Gastroesophageal sphincter (tissue), 4 donors: ENCODE measurements at regions not wholly inside any gene's neighbourhood (a gene's known extent, or its start where the extent isn't known, plus 50 kb on each side); places are given as distances from the start of the nearest gene placed in this dataset.
"Not testable (repeated sequence)": the region's sequence is repeated elsewhere in the genome, so short reads cannot be mapped to it uniquely, and the experiment has no call there.

Experiments
- ATAC-seq: fragments of 150-250 bp; one replicate; pipeline ENCODE4 v1.9.1; 2016; ENCODE audit warnings: mild to moderate bottlenecking, moderate library complexity
- H3K27ac ChIP-seq, 4 donors: fragments of 200-600 bp; sonication (generic) in 3 of 4; 1 replicate in 3 of 4; 2 replicates in 1 of 4; pipeline ENCODE4 v1.5.1; 2016 to 2019
- H3K27me3 ChIP-seq: fragments of 200-600 bp; sonication (generic); one replicate; pipeline ENCODE4 v1.5.1; 2019
- H3K36me3 ChIP-seq, 2 donors: fragments of 200-600 bp; sonication (generic); one replicate each; pipeline ENCODE4 v1.5.1; 2019; ENCODE audit warnings: control low read depth in 1 of 2
- H3K4me1 ChIP-seq, 3 donors: fragments of 200-600 bp; sonication (generic); 1 replicate in 2 of 3; 2 replicates in 1 of 3; pipeline ENCODE4 v1.5.1; 2016 to 2019; ENCODE audit warnings: control low read depth in 2 of 3
- H3K4me3 ChIP-seq, 2 donors: fragments of 200-600 bp; sonication (generic); one replicate each; pipeline ENCODE4 v1.5.1; 2019; ENCODE audit warnings: mild to moderate bottlenecking in 1 of 2, moderate library complexity in 1 of 2
- H3K9me3 ChIP-seq, 3 donors: fragments of 200-600 bp; sonication (generic); one replicate each; pipeline ENCODE4 v1.5.1; 2017 to 2019; ENCODE audit warnings: control low read depth in 2 of 3
- EP300 ChIP-seq: sonication (generic); formaldehyde crosslinking; IDR thresholded peaks from one replicate; pipeline ENCODE4 v1.6.1; 2017; ENCODE audit warnings: antibody characterized with exemption, mild to moderate bottlenecking
- POLR2A ChIP-seq, 2 donors: fragments of 450-650 bp; IDR thresholded peaks; one replicate each; pipeline ENCODE4 v1.6.1; 2017; ENCODE audit warnings: antibody characterized with exemption in 2 of 2, mild to moderate bottlenecking in 2 of 2, moderate library complexity in 1 of 2
- POLR2AphosphoS5 ChIP-seq: sonication (generic); formaldehyde crosslinking; IDR thresholded peaks from one replicate; pipeline ENCODE4 v1.6.1; 2017; ENCODE audit warnings: antibody characterized with exemption
- WGBS, 2 donors: methylation state at CpG; one replicate each; pipeline ENCODE4 v1.1.5; 2018; ENCODE audit warnings: low coverage in 1 of 2; 5-methylcytosine and 5-hydroxymethylcytosine counted together
- TF ChIP-seq, protein P1 (sequence below), 4 experiments: fragments of 200-600 bp in 2 of 4; fragments of 450-650 bp in 2 of 4; sonication (generic) in 1 of 4; IDR thresholded peaks; one replicate each; pipeline ENCODE4 v1.5.1; 2017 to 2019; ENCODE audit warnings: antibody characterized with exemption in 4 of 4, mild to moderate bottlenecking in 2 of 4, moderate library complexity in 2 of 4

DNA sequence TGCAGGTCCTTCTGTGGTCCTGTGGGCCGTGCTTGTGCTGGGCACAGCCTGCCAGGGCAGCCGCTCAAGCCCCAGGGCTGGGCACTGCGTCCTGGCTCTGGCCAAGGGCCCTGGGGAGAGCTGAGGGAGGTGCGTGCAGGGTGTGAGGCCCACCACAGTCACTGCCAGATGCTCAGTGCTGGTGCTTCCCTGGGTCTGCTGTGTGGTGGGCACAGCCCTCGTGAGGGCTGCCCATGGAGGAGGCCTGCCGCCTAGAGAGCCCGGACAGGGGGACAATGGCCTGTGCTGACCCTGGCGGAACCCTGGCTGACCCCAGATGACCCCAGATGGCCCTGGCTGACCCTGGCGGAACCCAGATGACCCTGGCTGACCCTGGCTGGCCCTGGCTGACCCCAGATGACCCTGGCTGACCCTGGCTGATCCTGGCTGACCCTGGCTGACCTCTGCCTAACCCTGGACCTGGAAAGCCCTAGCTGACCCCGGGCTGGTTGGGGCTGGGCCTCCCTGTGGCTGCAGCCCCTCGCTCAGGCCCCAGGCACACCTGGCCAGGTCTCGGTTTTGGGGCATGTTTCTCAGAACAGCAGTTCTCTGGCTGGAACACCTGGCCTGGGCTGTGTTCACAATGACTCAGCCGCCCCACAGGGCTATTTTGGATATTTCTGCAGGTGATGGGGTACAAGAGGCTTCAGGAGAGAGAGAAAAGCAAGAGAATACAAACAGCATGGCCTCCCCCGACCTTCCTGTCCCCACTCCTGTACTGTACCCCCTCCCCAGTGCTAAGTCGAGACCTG lies 55.4 kb downstream of the TMEM121 start:
- no peak for TF ChIP-seq POLR2AphosphoS5
- no peaks in the 10 kb centered on the region for H3K4me1 ChIP-seq
- no peak overlapping the region for H3K27ac ChIP-seq
- ATAC-seq, result no peak
- H3K4me3 ChIP-seq, result no peak overlapping the region
- H3K27me3 ChIP-seq, result no peaks in the 10 kb centered on the region
- peaks cover 0 to 5% (median 0%) of the 10 kb centered on the region in 3 donors for H3K9me3 ChIP-seq
- no peaks in the 10 kb centered on the region for H3K36me3 ChIP-seq
- 50% methylated on average over 3 of the region's 15 CpGs; no CpG with 5 or more reads in 1 of the 2 donors for WGBS, 2 donors

DNA sequence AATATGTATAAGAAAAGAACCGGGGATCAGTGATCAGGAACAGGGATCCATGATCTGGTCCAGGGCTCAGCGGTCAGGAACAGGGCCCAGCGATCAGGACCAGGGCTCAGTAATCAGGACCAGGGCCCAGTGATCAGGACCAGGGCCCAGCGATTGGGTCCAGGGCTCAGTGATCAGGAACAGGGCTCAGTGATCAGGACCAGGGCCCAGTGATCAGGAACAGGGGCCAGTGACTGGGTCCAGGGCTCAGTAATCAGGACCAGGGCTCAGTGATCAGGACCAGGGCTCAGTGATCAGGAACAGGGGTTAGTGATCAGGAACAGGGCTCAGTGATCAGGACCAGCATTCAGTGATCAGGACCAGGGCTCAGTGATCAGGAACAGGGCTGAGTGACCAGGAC lies 56.3 kb downstream of the TMEM121 start:
- TF ChIP-seq POLR2A (IDR thresholded peaks at IDR 0.05), result no peak
- TF ChIP-seq EP300, result no peak
- no peak for TF ChIP-seq POLR2AphosphoS5
- TF ChIP-seq, protein P1, sequence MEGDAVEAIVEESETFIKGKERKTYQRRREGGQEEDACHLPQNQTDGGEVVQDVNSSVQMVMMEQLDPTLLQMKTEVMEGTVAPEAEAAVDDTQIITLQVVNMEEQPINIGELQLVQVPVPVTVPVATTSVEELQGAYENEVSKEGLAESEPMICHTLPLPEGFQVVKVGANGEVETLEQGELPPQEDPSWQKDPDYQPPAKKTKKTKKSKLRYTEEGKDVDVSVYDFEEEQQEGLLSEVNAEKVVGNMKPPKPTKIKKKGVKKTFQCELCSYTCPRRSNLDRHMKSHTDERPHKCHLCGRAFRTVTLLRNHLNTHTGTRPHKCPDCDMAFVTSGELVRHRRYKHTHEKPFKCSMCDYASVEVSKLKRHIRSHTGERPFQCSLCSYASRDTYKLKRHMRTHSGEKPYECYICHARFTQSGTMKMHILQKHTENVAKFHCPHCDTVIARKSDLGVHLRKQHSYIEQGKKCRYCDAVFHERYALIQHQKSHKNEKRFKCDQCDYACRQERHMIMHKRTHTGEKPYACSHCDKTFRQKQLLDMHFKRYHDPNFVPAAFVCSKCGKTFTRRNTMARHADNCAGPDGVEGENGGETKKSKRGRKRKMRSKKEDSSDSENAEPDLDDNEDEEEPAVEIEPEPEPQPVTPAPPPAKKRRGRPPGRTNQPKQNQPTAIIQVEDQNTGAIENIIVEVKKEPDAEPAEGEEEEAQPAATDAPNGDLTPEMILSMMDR (IDR thresholded peaks at IDR 0.05), result no peak
- no peaks in the 10 kb centered on the region for H3K4me1 ChIP-seq
- no peaks in the 10 kb centered on the region for H3K27me3 ChIP-seq
- 47 to 52% methylated on average over 2 to 3 of the region's 4 CpGs for WGBS, 2 donors
- no peak for ATAC-seq
- H3K27ac ChIP-seq, result no peak overlapping the region
- H3K36me3 ChIP-seq, result no peaks in the 10 kb centered on the region
- H3K4me3 ChIP-seq, result no peak overlapping the region
- H3K9me3 ChIP-seq, result peaks cover 0 to 5% (median 0%) of the 10 kb centered on the region in 3 donors

DNA sequence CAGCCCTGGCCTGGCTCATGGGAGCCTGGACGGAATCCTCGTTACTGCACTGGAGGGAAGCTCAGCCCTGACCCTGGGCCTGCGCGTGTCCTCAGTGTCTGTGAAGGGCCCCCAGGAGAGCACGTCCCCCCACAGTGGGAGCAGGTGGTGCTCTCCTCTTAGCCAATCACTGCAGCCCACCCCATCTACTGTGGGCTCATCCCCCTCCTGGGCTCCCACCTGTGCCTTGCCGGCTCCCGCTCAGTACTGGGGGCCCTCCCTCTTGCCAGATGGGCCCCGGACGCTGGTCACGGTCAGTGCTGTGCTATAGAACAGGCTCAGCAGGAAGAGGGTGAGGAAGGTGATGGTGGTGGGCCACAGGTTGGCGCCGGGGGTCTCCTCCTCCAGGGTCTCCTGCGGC lies 57.5 kb downstream of the TMEM121 start:
- not testable (repeated sequence) for H3K27me3 ChIP-seq, H3K36me3 ChIP-seq, H3K4me3 ChIP-seq, H3K9me3 ChIP-seq, H3K4me1 ChIP-seq, ATAC-seq, H3K27ac ChIP-seq
- no CpG with 5 or more reads among the region's 13 CpGs for WGBS, 2 donors

DNA sequence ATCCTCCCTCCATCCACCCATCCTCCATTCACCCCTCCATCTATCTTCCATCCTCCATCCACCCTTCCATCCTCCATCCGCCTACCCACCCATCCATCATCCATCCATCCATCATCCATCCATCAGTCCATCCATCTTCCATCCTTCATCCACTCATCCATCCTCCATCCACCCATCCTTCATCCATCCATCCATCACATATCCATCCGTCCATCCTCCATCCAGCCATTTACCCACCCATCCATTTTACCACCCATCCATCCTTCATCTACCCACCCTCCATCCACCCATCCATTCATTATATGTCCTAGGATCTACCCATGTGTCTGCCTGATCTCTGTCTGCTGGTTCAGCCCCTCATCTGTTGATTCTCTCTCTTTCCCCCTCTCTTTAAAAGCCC lies 58.9 kb downstream of the TMEM121 start:
- ATAC-seq, H3K36me3 ChIP-seq, H3K4me1 ChIP-seq, H3K4me3 ChIP-seq, H3K27ac ChIP-seq, H3K9me3 ChIP-seq, H3K27me3 ChIP-seq: not testable (repeated sequence)
- 86 to 93% methylated on average over 2 of the region's 2 CpGs for WGBS, 2 donors

DNA sequence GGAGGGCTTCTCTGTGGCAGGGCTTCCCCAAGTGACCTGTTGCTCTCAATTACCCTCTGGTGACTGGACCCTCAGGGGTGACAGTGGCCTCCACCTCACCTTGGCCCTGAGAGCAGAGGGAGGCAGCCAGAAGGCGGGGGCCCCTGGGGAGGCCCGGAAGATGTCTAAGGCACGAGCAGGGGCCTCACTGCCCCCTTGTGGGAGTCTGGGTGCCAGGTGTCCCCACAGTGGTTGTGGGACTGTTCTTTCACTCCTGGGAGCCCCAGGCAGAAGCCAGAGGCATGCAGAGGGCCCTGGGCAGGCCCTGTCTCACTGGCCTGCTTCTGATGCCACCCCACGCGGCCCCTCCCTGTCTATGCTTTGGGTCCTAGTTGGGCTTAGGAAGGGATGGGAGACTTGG lies 59.3 kb downstream of the TMEM121 start:
- not testable (repeated sequence) for H3K9me3 ChIP-seq, H3K4me3 ChIP-seq, H3K4me1 ChIP-seq, ATAC-seq, H3K27ac ChIP-seq, H3K36me3 ChIP-seq, H3K27me3 ChIP-seq
- no CpG with 5 or more reads among the region's 5 CpGs for WGBS, 2 donors

DNA sequence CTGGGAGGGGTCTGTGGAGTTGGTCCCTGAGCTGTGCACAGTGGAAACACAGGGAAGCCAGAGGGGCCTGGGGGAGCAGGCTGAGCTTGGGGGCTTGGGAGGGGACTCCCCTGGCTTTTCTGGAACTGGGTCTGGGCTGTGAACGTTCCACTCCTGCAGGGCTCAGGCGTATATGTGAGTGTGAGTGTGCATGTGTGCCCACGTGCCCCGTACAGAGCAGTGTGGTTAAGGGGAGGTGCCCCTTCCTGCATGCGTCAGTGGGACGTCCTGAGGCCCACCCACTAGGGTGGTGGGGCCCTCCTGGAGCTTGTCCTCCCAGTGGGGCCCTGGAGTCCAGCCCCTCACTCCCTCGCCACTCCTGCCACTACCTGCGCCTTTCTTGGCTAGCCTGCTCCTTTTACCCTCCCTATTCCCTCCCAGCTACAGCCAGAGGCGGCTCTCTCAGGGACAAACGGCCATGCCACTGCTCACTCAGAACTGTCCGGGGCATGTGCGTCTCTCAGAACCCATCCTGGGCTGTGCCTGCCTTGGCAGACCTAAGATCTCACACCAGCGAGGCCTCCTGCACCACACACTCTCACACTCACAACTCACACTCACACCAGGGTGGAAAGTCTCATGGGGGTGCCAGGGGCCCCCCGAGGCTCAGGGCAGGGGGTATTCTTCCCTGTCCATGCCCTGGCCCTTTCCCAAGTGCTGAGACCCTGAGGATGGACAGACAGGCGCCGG lies 59.9 kb downstream of the TMEM121 start:
- not testable (repeated sequence) for H3K4me3 ChIP-seq, H3K9me3 ChIP-seq, H3K27me3 ChIP-seq, ATAC-seq, H3K36me3 ChIP-seq, H3K27ac ChIP-seq, H3K4me1 ChIP-seq
- no CpG with 5 or more reads among the region's 16 CpGs for WGBS, 2 donors

DNA sequence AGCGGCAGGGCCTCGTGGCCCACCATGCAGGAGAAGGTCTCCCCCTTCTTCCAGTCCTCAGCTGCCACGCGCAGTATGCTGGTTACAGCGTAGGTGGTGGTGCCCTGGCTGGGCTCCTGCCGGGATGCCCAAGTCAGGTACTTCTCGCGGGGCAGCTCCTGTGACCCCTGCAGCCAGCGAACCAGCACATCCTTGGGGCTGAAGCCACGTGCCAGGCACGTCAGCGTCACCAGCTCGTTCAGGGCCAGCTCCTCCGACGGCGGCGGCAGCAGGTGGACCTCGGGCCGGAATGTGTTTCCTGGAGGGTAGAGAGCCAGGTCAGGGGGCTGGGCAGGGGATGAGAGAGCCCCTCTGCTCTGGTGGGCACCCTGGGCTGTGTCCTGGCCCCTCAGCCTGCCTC lies 60.7 kb downstream of the TMEM121 start:
- not testable (repeated sequence) for H3K4me1 ChIP-seq, H3K36me3 ChIP-seq, ATAC-seq, H3K4me3 ChIP-seq, H3K27ac ChIP-seq, H3K9me3 ChIP-seq, H3K27me3 ChIP-seq
- no CpG with 5 or more reads among the region's 19 CpGs for WGBS, 2 donors

DNA sequence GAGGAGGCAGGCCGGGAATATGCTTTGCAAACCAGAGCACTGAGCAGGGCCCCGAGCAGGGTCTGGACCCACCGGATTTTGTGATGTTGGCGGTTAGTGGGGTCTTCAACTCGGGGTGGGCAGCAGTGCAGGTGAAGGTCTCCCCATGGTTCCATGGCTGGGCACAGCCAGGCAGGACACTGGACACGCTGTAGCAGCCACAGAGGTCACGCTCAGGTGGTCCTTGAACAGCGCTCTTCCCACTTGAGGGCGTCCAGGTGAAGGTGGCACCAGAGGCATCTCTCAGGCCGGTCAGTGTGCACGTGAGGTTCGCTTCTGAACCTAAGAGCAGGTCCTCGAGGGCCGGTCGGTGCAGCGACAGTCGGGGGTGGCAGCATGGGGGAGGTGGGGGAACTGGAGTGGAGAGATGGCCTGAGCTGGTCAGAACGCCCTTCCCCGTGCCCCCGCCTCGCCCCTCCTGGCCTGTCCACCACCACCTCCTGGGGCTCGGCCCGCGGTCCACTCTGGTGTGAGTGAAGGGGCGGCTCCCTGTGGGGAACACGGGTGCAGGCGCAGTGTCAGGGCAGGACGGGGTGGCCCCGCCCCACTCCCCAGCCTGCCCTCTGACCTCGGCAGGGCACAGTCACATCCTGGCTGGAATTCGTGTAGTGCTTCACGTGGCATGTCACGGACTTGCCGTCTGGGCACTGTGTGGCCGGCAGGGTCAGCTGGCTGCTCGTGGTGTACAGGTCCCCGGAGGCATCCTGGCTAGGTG lies 61.3 kb downstream of the TMEM121 start:
- H3K4me1 ChIP-seq, H3K27me3 ChIP-seq, ATAC-seq, H3K4me3 ChIP-seq, H3K9me3 ChIP-seq, H3K27ac ChIP-seq, H3K36me3 ChIP-seq: not testable (repeated sequence)
- no CpG with 5 or more reads among the region's 37 CpGs for WGBS, 2 donors
